Naive thymus-derived CD4-positive, alpha-beta T cell (primary cell): ENCODE measurements at regions not wholly inside any gene's neighbourhood (a gene's known extent, or its start where the extent isn't known, plus 50 kb on each side); places are given as distances from the start of the nearest gene placed in this dataset.
A peak's percentile ranks its signal among the peaks of the same experiment; 100 is the strongest.

Experiments
- ATAC-seq: fragments of 150-1000 bp; cut with Tn5 transposase; 2 replicates; pipeline ENCODE4 v1.10.0; 2021; ENCODE audit warnings: mild to moderate bottlenecking, moderate library complexity
- CTCF ChIA-PET: fragments of 350-600 bp; sonication (Branson Sonifier 250); formaldehyde crosslinking; loops from one replicate; lab custom pipeline; 2021; ENCODE audit warnings: antibody characterized with exemption; lab: Charles Lee
- POLR2A ChIA-PET: fragments of 350-600 bp; sonication (Branson Sonifier 250); formaldehyde crosslinking; loops from one replicate; lab custom pipeline; 2021; ENCODE audit warnings: antibody characterized with exemption, inconsistent platforms; lab: Charles Lee
- DNase-seq, 9 donors: peaks; one replicate each; pipeline versions ENCODE4 v3.0.0 to v3.0.0-alpha.2; 2020 to 2022; ENCODE audit warnings: mixed read lengths in 1 of 9
- H3K27ac ChIP-seq: one replicate; pipeline ENCODE4 v1.7.0; 2013; ENCODE audit warnings: mild to moderate bottlenecking, low read depth, low read length, moderate library complexity
- H3K27me3 ChIP-seq, 2 donors: one replicate each; pipeline ENCODE4 v1.7.0; 2013; ENCODE audit warnings: low read length in 2 of 2, mild to moderate bottlenecking in 2 of 2, moderate library complexity in 2 of 2; ENCODE audit not compliant: control insufficient read depth in 2 of 2, insufficient read depth in 2 of 2
- H3K36me3 ChIP-seq, 3 experiments: 1 replicate in 2 of 3; 2 replicates in 1 of 3; pipeline ENCODE4 v1.7.0; 2013; ENCODE audit warnings: low read length in 3 of 3, mild to moderate bottlenecking in 3 of 3, moderate library complexity in 1 of 3; ENCODE audit not compliant: insufficient read depth in 3 of 3, control insufficient read depth in 2 of 3
- H3K4me1 ChIP-seq, 2 donors: one replicate each; pipeline ENCODE4 v1.7.0; 2013; ENCODE audit warnings: low read length in 2 of 2, mild to moderate bottlenecking in 2 of 2, moderate library complexity in 1 of 2; ENCODE audit not compliant: control insufficient read depth in 2 of 2, insufficient read depth in 2 of 2
- H3K4me3 ChIP-seq: 2 replicates; pipeline ENCODE4 v1.7.0; 2013; ENCODE audit warnings: mild to moderate bottlenecking, low read length
- H3K9me3 ChIP-seq, 3 experiments: 1 replicate in 2 of 3; 2 replicates in 1 of 3; pipeline ENCODE4 v1.7.0; 2013; ENCODE audit warnings: low read length in 3 of 3; ENCODE audit not compliant: control insufficient read depth in 2 of 3
- H3K27ac Mint-ChIP-seq, 9 donors: one replicate each; pipeline ENCODE4 v1.8.0; 2020 to 2022; ENCODE audit warnings: mixed read lengths in 9 of 9, mild to moderate bottlenecking in 8 of 9, moderate library complexity in 5 of 9, inconsistent platforms in 2 of 9
- H3K27me3 Mint-ChIP-seq, 5 donors: one replicate each; pipeline ENCODE4 v1.8.0; 2021 to 2022; ENCODE audit warnings: mixed read lengths in 5 of 5, mild to moderate bottlenecking in 1 of 5
- H3K36me3 Mint-ChIP-seq, 5 donors: one replicate each; pipeline ENCODE4 v1.8.0; 2020 to 2022; ENCODE audit warnings: mixed read lengths in 5 of 5, mild to moderate bottlenecking in 3 of 5, inconsistent platforms in 1 of 5
- H3K4me1 Mint-ChIP-seq, 7 donors: one replicate each; pipeline ENCODE4 v1.8.0; 2020 to 2022; ENCODE audit warnings: mixed read lengths in 7 of 7, mild to moderate bottlenecking in 3 of 7, inconsistent platforms in 1 of 7
- H3K4me3 Mint-ChIP-seq, 10 donors: one replicate each; pipeline ENCODE4 v1.8.0; 2020 to 2022; ENCODE audit warnings: mild to moderate bottlenecking in 10 of 10, mixed read lengths in 10 of 10, moderate library complexity in 6 of 10, inconsistent platforms in 2 of 10
- H3K9me3 Mint-ChIP-seq, 11 donors: one replicate each; pipeline ENCODE4 v1.8.0; 2020 to 2022; ENCODE audit warnings: mixed read lengths in 11 of 11, mild to moderate bottlenecking in 4 of 11, inconsistent platforms in 1 of 11, moderate library complexity in 1 of 11
- intact Hi-C, 2 donors: fragments of 100-400 bp; cut with micrococcal nuclease; formaldehyde crosslinking; loops; one replicate each; pipeline ENCODE4 v1.15.1; 2023

DNA sequence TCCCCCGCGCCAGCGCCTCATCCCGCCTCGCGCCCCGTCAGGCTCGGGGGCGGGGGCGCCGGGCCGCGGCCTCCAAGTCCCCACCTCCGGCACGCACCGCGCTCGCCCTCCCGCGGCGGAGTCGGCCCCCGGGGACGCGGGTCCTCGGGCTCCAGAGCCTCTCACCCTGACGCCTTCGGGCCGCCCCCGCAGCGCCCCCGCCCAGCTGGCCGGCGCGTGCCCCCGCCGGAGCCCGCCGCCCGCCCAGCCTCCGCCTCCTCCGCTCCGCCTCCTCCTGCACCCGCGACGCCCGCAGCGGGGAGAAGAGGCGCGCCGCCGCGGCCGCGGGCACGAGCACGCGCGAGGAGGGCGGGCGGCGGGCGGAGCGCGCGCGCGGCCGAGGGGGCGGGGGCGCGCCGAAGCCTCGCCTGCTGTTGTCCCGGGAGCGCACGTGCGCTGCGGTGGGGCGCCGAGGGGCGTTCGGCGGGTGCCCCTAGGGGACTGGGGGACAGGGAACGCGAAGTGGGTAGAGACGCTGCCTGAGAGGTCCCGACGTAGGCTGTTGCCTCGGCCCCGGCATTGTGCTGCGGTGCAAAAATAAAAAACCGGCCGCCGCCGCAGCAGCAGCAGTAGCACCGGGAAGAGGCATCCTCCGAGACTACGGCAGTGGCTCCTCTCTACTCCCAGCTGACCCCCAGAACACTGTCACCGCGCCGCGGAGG, 87.4 kb upstream of the ARHGAP32 start:
- peak; percentile 70 to 90 (median 82) for DNase-seq
- intact Hi-C loops: loop anchor here (1.0 to 10.0 kb wide), 9 partner anchors 53 to 1638 kb away; partner anchors contain the start of genes NFRKB (in 2 of the 2), PRDM10 (in 2 of the 2), SNX19 (in 1 of the 2) and ZBTB44 (in 1 of the 2)
- Mint-ChIP-seq H3K27ac (peak overlapping the region; percentile 69 to 91 (median 80)), H3K27me3 (peaks cover 8 to 32% (median 17%) of the 10 kb centered on the region in 5 donors), H3K9me3 (no peaks in the 10 kb centered on the region), H3K36me3 (no peaks in the 10 kb centered on the region), H3K4me3 (peak overlapping the region; percentile 74 to 91 (median 86)), H3K4me1 (peaks cover 14 to 43% (median 33%) of the 10 kb centered on the region in 7 donors)
- H3K4me3 ChIP-seq: peak overlapping the region; percentile 58
- ChIA-PET CTCF (no interaction called here), POLR2A (no interaction called here)
- no peaks in the 10 kb centered on the region for H3K9me3 ChIP-seq
- ATAC-seq: peak; percentile 94
- H3K27ac ChIP-seq: peak overlapping the region; percentile 49
- peaks cover 4 to 6% of the 10 kb centered on the region in 2 donors for H3K4me1 ChIP-seq
- H3K27me3 ChIP-seq: peaks cover 0 to 3% of the 10 kb centered on the region in 2 donors
- H3K36me3 ChIP-seq: no peaks in the 10 kb centered on the region

- intact Hi-C loops: loop anchor here (1.0 to 5.0 kb wide), 7 partner anchors 54 to 1036 kb away; partner anchors contain the start of genes NFRKB (in 2 of the 2), PRDM10 (in 2 of the 2) and ZBTB44 (in 1 of the 2)
Observed at GRCh38 chr11:129278586-129279319, 86.6 kb upstream of the ARHGAP32 start.

GRCh38 chr11:129277198-129277843, 85.2 kb upstream of the ARHGAP32 start:
- no peak for DNase-seq
- Histone ChIP-seq H3K27me3 (peaks cover 0 to 3% of the 10 kb centered on the region in 2 donors), H3K4me1 (peaks cover 4 to 6% of the 10 kb centered on the region in 2 donors), H3K9me3 (no peaks in the 10 kb centered on the region), H3K36me3 (no peaks in the 10 kb centered on the region), H3K27ac (no peak overlapping the region), H3K4me3 (no peak overlapping the region)
- ATAC-seq: no peak
- Mint-ChIP-seq H3K9me3 (no peaks in the 10 kb centered on the region), H3K27ac (peak overlapping the region in 1 of 9 donors; percentile 4), H3K36me3 (no peaks in the 10 kb centered on the region), H3K27me3 (peaks cover 8 to 33% (median 22%) of the 10 kb centered on the region in 5 donors), H3K4me3 (peak overlapping the region; percentile 11 to 93 (median 88)), H3K4me1 (peaks cover 8 to 37% (median 26%) of the 10 kb centered on the region in 7 donors)
- CTCF ChIA-PET: no interaction called here
- POLR2A ChIA-PET: no interaction called here
- intact Hi-C loops: loop anchor here (5.0 kb wide), 4 partner anchors 55 to 795 kb away; partner anchors contain the start of gene PRDM10 (in 1 of the 2)

More at GRCh38 chr11:129278586-129279319, 86.6 kb upstream of the ARHGAP32 start:
- peak in 7 of 9 donors; percentile 8 to 49 (median 22) for DNase-seq
- POLR2A ChIA-PET: no interaction called here
- Mint-ChIP-seq H3K4me1 (peaks cover 11 to 47% (median 35%) of the 10 kb centered on the region in 7 donors), H3K27ac (peak overlapping the region in 8 of 9 donors; percentile 51 to 94 (median 70)), H3K36me3 (no peaks in the 10 kb centered on the region), H3K4me3 (peak overlapping the region; percentile 77 to 93 (median 88)), H3K27me3 (peaks cover 8 to 31% (median 22%) of the 10 kb centered on the region in 5 donors), H3K9me3 (no peaks in the 10 kb centered on the region)
- Histone ChIP-seq H3K9me3 (no peaks in the 10 kb centered on the region), H3K27me3 (peaks cover 0 to 3% of the 10 kb centered on the region in 2 donors), H3K4me1 (peaks cover 4 to 6% of the 10 kb centered on the region in 2 donors), H3K27ac (no peak overlapping the region), H3K36me3 (no peaks in the 10 kb centered on the region), H3K4me3 (peak overlapping the region; percentile 55)
- ATAC-seq: no peak
- CTCF ChIA-PET: no interaction called here

- Mint-ChIP-seq H3K27ac (no peak overlapping the region), H3K27me3 (peaks cover 16 to 35% (median 29%) of the 10 kb centered on the region in 5 donors), H3K9me3 (no peaks in the 10 kb centered on the region), H3K36me3 (peaks cover 0 to 4% (median 0%) of the 10 kb centered on the region in 5 donors), H3K4me1 (peaks cover 10 to 48% (median 24%) of the 10 kb centered on the region in 7 donors), H3K4me3 (peak overlapping the region in 1 of 10 donors; percentile 69)
- intact Hi-C loops: loop anchor here (5.0 kb wide), 4 partner anchors 56 to 796 kb away; partner anchors contain the start of gene PRDM10 (in 1 of the 2)
- DNase-seq: no peak
- no peak overlapping the region for H3K4me3 ChIP-seq
- H3K9me3 ChIP-seq: no peaks in the 10 kb centered on the region
- ChIA-PET POLR2A (interaction anchor here (0.6 kb wide), 1 partner anchor 11 kb away, joined by 4 read pairs; no protein-coding TSS in a partner anchor), CTCF (interaction anchor here (0.6 kb wide), 2 partner anchors 31 to 420 kb away, joined by 3 read pairs; no protein-coding TSS in a partner anchor)
- peaks cover 4 to 6% of the 10 kb centered on the region in 2 donors for H3K4me1 ChIP-seq
- peaks cover 0 to 3% of the 10 kb centered on the region in 2 donors for H3K27me3 ChIP-seq
- no peak for ATAC-seq
- no peak overlapping the region for H3K27ac ChIP-seq
- H3K36me3 ChIP-seq: no peaks in the 10 kb centered on the region
Observed at GRCh38 chr11:129275828-129276227, 83.7 kb upstream of the ARHGAP32 start.

- intact Hi-C loops: no loop called here
- H3K27me3 Mint-ChIP-seq: peaks cover 17 to 35% (median 29%) of the 10 kb centered on the region in 5 donors
- H3K27me3 ChIP-seq: peaks cover 0 to 3% of the 10 kb centered on the region in 2 donors
- H3K4me3 ChIP-seq: no peak overlapping the region
- H3K4me3 Mint-ChIP-seq: no peak overlapping the region
- no peak overlapping the region for H3K27ac ChIP-seq
- ChIA-PET POLR2A (no interaction called here), CTCF (no interaction called here)
- H3K36me3 ChIP-seq: no peaks in the 10 kb centered on the region
- peak overlapping the region in 1 of 9 donors; percentile 15 for H3K27ac Mint-ChIP-seq
- H3K36me3 Mint-ChIP-seq: peaks cover 0 to 9% (median 3%) of the 10 kb centered on the region in 5 donors
- DNase-seq: no peak
- peaks cover 0 to 7% (median 0%) of the 10 kb centered on the region in 11 donors for H3K9me3 Mint-ChIP-seq
- no peak for ATAC-seq
- H3K4me1 ChIP-seq: peaks cover 0 to 4% of the 10 kb centered on the region in 2 donors
- H3K4me1 Mint-ChIP-seq: peaks cover 5 to 47% (median 17%) of the 10 kb centered on the region in 7 donors
- no peaks in the 10 kb centered on the region for H3K9me3 ChIP-seq
Observed at GRCh38 chr11:129273944-129274711, 82.0 kb upstream of the ARHGAP32 start.
